A673 (cell line): ENCODE measurements at regions not wholly inside any gene's neighbourhood (a gene's known extent, or its start where the extent isn't known, plus 50 kb on each side); places are given as distances from the start of the nearest gene placed in this dataset.

ENCODE experiments used
- BruUV-seq: library from RNA; stranded (reverse); fragments of 400-500 nt; replicated peaks from 2 replicates; lab custom pipeline; 2021; lab: Mats Ljungman, UMichigan
- CTCF ChIA-PET: fragments of 300-600 bp; sonication (Branson Sonifier 250); formaldehyde crosslinking; loops from one replicate; lab custom pipeline; 2022; ENCODE audit warnings: antibody characterized with exemption; lab: Charles Lee
- POLR2A ChIA-PET: fragments of 300-600 bp; sonication (Branson Sonifier 250); formaldehyde crosslinking; loops from one replicate; lab custom pipeline; 2022; ENCODE audit warnings: antibody characterized with exemption; ENCODE audit not compliant: low non-redundant PET; lab: Charles Lee
- DNase-seq: peaks from one replicate; pipeline ENCODE4 v3.0.0-alpha.2; 2015; ENCODE audit warnings: low spot score
- H3K27ac ChIP-seq: fragments of 200-600 bp; sonication (generic); 2 replicates; pipeline ENCODE4 v1.5.1; 2016; ENCODE audit warnings: mixed run types, low read depth, mild to moderate bottlenecking, mixed read lengths, antibody characterized with exemption, low read length; ENCODE audit not compliant: poor library complexity, severe bottlenecking
- H3K27me3 ChIP-seq: fragments of 200-600 bp; sonication (generic); replicated peaks from 2 replicates; pipeline ENCODE4 v1.6.1; 2017; ENCODE audit warnings: mixed run types, low read depth, mild to moderate bottlenecking, mixed read lengths, antibody characterized with exemption, low read length; ENCODE audit not compliant: insufficient read depth, poor library complexity
- H3K36me3 ChIP-seq: fragments of 200-600 bp; sonication (generic); 2 replicates; pipeline ENCODE4 v1.6.1; 2016; ENCODE audit warnings: mixed run types, mild to moderate bottlenecking, mixed read lengths, antibody characterized with exemption, low read length; ENCODE audit not compliant: insufficient read depth, poor library complexity, severe bottlenecking
- H3K4me1 ChIP-seq: fragments of 200-600 bp; sonication (generic); 2 replicates; pipeline ENCODE4 v1.6.1; 2017; ENCODE audit warnings: mixed run types, mild to moderate bottlenecking, mixed read lengths, antibody characterized with exemption, low read length; ENCODE audit not compliant: insufficient read depth, poor library complexity, severe bottlenecking
- H3K4me3 ChIP-seq: fragments of 200-600 bp; sonication (generic); 2 replicates; pipeline ENCODE4 v1.5.1; 2016; ENCODE audit warnings: low read depth, mixed run types, mild to moderate bottlenecking, mixed read lengths, low read length; ENCODE audit not compliant: poor library complexity, severe bottlenecking
- H3K9me3 ChIP-seq: fragments of 200-600 bp; sonication (generic); 2 replicates; pipeline ENCODE4 v1.6.1; 2016; ENCODE audit warnings: mixed run types, low read depth, mild to moderate bottlenecking, mixed read lengths, antibody characterized with exemption, low read length; ENCODE audit not compliant: poor library complexity, severe bottlenecking
- CTCF ChIP-seq: fragments of 300-800, 200-600 bp; sonication (generic); conservative IDR thresholded peaks from 2 replicates; pipeline ENCODE4 v1.5.1; 2017; ENCODE audit warnings: low read depth, mild to moderate bottlenecking, antibody characterized with exemption, low read length, moderate library complexity, mixed read lengths
- EZH2 ChIP-seq: fragments of 200-600 bp; sonication (generic); IDR thresholded peaks from 2 replicates; pipeline ENCODE4 v1.6.1; 2017; ENCODE audit warnings: borderline replicate concordance, low read depth, mild to moderate bottlenecking, mixed read lengths, antibody characterized with exemption, low read length; ENCODE audit not compliant: poor library complexity, severe bottlenecking
- intact Hi-C: fragments of 100-400 bp; cut with micrococcal nuclease; formaldehyde crosslinking; loops from one replicate; pipeline ENCODE4 v1.10.0; 2022; ENCODE audit not compliant: unreplicated experiment

DNA sequence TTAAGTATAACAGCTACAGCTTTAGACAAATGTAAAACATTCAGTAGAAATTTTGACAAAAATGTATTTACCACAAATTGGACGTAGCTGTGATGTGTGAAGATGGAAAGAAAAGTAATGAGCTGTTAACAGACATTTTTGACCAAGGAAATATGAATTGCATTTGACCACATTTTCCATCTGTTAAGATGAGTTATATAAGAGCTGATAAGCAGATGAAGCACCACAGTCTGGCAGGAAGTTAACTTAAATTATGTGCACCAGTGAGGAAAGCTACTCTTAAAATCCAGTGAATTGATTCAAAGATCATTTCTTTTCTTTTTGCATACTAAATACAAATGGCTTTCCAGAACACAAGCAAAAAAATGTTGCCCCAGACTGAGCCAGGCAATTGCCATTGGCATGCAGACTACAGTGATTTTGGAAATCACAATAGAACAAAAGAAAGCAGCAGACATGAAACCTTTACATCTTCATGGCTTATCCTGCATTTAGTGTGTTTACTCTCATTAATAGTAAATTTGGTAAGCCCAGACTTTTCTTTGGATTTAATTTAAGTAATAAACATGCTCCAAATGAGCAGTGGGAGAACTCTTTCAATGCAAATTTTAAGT, 493.7 kb downstream of the TMX3 start:
- CTCF ChIA-PET, result no interaction called here
- Histone ChIP-seq H3K36me3 (no peaks in the 10 kb centered on the region), H3K27ac (peak overlapping the region; percentile 18), H3K27me3 (no peaks in the 10 kb centered on the region), H3K9me3 (no peaks in the 10 kb centered on the region), H3K4me3 (no peak overlapping the region), H3K4me1 (peaks cover 15% of the 10 kb centered on the region)
- BruUV-seq, result no TSS peak
- intact Hi-C loops, result no loop called here
- TF ChIP-seq EZH2 (no peak), CTCF (no peak)
- POLR2A ChIA-PET, result interaction anchor here (0.6 kb wide), 1 partner anchor 81 kb away, joined by 4 read pairs; no protein-coding TSS in a partner anchor
- DNase-seq, result peak; percentile 28

DNA sequence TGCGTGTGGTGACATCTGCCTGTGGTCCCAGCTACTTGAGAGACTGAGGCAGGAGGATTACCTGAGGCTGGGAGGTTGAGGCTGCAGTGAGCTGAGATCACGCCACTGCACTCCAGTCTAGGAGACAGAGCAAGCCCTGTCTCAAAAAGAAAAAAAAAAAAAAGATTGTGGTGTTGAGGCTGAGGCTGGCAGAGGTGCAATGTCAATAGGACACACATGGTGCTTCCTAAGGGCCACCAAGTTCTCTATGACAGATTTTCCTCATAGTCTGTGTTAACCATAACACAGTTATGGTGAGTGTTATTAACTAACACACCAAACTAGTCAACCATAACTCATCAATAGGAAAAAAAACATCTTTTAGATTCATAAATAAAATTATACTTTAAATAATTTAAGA, 494.4 kb downstream of the TMX3 start:
- CTCF ChIA-PET, result no interaction called here
- intact Hi-C loops, result no loop called here
- DNase-seq, result no peak

DNA sequence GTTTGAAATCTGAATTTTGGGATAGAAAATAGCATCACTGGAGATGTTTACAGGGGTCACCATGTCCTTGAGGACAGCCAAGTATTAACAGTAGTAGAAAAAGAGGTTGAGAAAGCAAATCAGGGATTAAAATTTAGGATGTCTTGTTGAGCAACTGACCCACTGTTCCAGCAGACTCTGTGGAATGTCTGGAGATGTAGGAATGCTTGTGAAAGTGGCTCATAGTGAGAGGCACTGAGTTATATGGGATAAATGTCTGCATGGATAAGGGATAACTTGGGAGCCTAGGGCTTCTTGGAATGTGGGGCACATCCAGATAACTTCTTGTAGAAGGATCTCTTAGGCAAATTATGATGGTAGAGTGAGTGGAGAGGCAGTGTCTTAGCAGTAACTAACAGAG, 495.0 kb downstream of the TMX3 start:
- ChIA-PET CTCF (no interaction called here), POLR2A (no interaction called here)
- intact Hi-C loops, result no loop called here
- H3K9me3 ChIP-seq, result no peaks in the 10 kb centered on the region
- H3K4me1 ChIP-seq, result peaks cover 15% of the 10 kb centered on the region
- H3K27ac ChIP-seq, result no peak overlapping the region
- BruUV-seq, result no TSS peak
- no peak overlapping the region for H3K4me3 ChIP-seq
- DNase-seq, result no peak
- no peaks in the 10 kb centered on the region for H3K27me3 ChIP-seq
- H3K36me3 ChIP-seq, result no peaks in the 10 kb centered on the region
- TF ChIP-seq CTCF (no peak), EZH2 (no peak)

More for the DNA sequence above, 494.4 kb downstream of the TMX3 start:
- Histone ChIP-seq H3K27me3 (no peaks in the 10 kb centered on the region), H3K36me3 (no peaks in the 10 kb centered on the region), H3K27ac (no peak overlapping the region), H3K9me3 (no peaks in the 10 kb centered on the region), H3K4me1 (peaks cover 15% of the 10 kb centered on the region), H3K4me3 (no peak overlapping the region)
- POLR2A ChIA-PET, result interaction anchor here (0.6 kb wide), 1 partner anchor 80 kb away, joined by 4 read pairs; no protein-coding TSS in a partner anchor
- BruUV-seq, result no TSS peak
- TF ChIP-seq EZH2, result no peak
- no peak for TF ChIP-seq CTCF
